SJCRH30 (cell line): ENCODE measurements at regions not wholly inside any gene's neighbourhood (a gene's known extent, or its start where the extent isn't known, plus 50 kb on each side); places are given as distances from the start of the nearest gene placed in this dataset.
"Not testable (repeated sequence)": the region's sequence is repeated elsewhere in the genome, so short reads cannot be mapped to it uniquely, and the experiment has no call there.

Experiments used
- DNase-seq, 2 experiments: peaks; one replicate each; pipeline ENCODE4 v3.0.0-alpha.2; 2015 to 2020
- H3K27ac ChIP-seq: fragments of 250-450 bp; sonication (Bioruptor Pico); 2 replicates; pipeline ENCODE4 v1.5.1; 2020; ENCODE audit warnings: mild to moderate bottlenecking, moderate library complexity
- H3K27me3 ChIP-seq: fragments of 250-450 bp; sonication (Bioruptor Pico); 2 replicates; pipeline ENCODE4 v1.5.1; 2020; ENCODE audit warnings: mild to moderate bottlenecking, moderate library complexity
- H3K36me3 ChIP-seq: fragments of 250-450 bp; sonication (Bioruptor Pico); 2 replicates; pipeline ENCODE4 v1.5.1; 2020; ENCODE audit warnings: mild to moderate bottlenecking, moderate library complexity
- H3K4me1 ChIP-seq: fragments of 250-450 bp; sonication (Bioruptor Pico); 2 replicates; pipeline ENCODE4 v1.5.1; 2020; ENCODE audit warnings: mild to moderate bottlenecking, moderate library complexity
- H3K4me3 ChIP-seq: fragments of 250-450 bp; sonication (Bioruptor Pico); 2 replicates; pipeline ENCODE4 v1.5.1; 2020; ENCODE audit warnings: mild to moderate bottlenecking, moderate library complexity
- H3K9me3 ChIP-seq: fragments of 250-450 bp; sonication (Bioruptor Pico); replicated peaks from 2 replicates; pipeline ENCODE4 v1.5.1; 2020; ENCODE audit warnings: mild to moderate bottlenecking, moderate library complexity

DNA sequence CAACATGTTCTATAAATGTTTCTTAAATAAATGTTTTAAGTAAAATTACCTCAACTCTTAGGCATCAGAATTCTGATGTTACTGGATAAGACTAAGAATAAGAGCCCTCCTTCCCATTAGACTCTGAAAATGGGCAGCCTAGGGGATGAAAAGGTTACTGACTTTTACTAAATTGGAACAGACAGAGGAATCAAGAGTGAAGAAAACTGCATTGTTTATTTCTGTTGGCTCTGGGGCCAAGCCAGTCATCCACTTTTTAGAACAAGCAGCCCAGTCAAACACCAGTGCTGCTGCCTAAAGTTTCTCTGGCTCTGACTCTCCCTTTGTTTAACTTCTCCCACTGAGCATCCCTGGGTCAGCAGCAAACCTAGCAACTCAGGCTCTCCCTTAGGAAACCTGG, 731.0 kb downstream of the CDY1 start:
- not testable (repeated sequence) for DNase-seq

DNA sequence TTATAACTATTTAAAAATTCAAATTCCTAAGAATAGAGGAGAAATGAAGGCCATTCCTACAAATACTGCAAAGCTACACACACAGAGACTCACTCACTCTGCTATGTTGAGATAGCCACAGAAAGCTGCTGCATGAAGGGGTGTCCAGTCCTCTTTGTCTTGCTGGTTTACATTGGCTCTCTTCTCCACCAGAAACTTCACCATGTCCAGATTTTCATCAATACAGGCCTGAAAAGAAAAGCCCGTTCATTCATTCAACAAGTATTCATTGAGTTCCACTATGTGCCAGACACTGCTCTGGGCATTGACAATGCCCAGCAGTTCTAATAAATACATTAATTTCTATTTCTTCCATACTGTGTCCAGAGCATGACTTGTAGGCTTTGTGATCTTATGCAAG, 732.3 kb downstream of the CDY1 start:
- DNase-seq: no peak
- H3K27me3 ChIP-seq: no peaks in the 10 kb centered on the region
- no peaks in the 10 kb centered on the region for H3K36me3 ChIP-seq
- H3K4me1 ChIP-seq: no peaks in the 10 kb centered on the region
- H3K4me3 ChIP-seq: no peak overlapping the region
- no peaks in the 10 kb centered on the region for H3K9me3 ChIP-seq
- H3K27ac ChIP-seq: no peak overlapping the region

More for the DNA sequence above, 731.0 kb downstream of the CDY1 start:
- H3K36me3 ChIP-seq, H3K27ac ChIP-seq, H3K27me3 ChIP-seq, H3K4me3 ChIP-seq, H3K9me3 ChIP-seq, H3K4me1 ChIP-seq: not testable (repeated sequence)

DNA sequence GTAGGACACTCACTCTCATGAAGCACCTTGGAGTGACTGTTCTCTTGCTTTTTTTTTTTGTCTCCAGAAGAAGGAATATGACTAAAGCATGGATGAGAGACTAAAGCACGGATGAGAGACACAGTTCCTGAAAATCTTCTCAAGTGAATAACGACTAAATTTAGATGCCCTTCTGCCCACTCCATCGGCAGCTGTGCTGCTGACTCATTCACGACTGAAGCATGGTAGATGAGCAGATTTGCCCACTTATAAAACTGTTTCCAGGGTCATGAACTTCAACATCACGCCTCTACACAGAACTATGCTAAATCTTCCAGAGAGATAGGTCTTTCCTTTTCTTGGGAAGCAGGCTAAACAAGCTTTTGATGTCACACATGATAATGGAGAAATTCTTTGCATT, 738.0 kb downstream of the CDY1 start:
- not testable (repeated sequence) for H3K4me1 ChIP-seq, H3K9me3 ChIP-seq, H3K27me3 ChIP-seq, H3K36me3 ChIP-seq, DNase-seq, H3K4me3 ChIP-seq, H3K27ac ChIP-seq

DNA sequence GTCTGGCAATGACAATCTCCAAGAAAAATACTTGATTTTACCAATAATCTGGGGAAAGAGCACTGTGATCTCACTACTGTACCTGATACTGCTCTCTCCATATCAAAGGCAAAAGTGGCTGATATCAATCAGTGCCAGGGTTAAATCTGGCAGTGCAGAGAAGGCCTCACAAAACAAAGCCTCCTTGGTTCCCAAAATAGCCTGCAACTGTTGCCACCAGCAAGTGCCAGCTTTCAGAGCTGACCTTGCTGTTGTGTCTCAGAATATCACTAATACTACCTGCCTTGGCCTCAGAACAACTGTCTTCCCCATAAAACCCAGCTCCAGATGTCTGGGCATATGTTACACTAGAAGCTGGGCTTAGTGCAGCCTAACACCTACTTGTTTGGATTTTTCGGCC, 738.6 kb downstream of the CDY1 start:
- H3K27ac ChIP-seq, H3K4me3 ChIP-seq, H3K27me3 ChIP-seq, H3K9me3 ChIP-seq, DNase-seq, H3K4me1 ChIP-seq, H3K36me3 ChIP-seq: not testable (repeated sequence)

DNA sequence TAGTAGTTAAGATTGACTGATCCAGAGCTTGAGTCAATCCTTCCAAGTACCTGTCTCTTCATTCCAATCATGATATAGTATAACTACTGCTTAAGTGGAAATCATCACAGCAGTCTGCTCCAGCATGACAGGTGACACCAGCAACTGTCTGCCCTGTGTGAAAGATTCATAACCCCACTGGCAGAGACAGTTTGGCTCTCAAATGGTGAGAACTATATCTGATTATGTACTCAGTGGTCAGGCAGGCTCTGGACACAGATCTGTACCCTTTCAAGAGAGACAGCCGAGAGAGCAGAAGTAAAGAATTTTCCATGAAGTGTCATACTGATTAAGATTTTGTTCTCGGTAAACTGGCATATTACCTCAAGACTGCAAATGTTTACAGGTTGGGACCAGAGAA, 741.5 kb downstream of the CDY1 start:
- not testable (repeated sequence) for H3K4me1 ChIP-seq, H3K27me3 ChIP-seq, DNase-seq, H3K36me3 ChIP-seq, H3K27ac ChIP-seq, H3K4me3 ChIP-seq, H3K9me3 ChIP-seq

DNA sequence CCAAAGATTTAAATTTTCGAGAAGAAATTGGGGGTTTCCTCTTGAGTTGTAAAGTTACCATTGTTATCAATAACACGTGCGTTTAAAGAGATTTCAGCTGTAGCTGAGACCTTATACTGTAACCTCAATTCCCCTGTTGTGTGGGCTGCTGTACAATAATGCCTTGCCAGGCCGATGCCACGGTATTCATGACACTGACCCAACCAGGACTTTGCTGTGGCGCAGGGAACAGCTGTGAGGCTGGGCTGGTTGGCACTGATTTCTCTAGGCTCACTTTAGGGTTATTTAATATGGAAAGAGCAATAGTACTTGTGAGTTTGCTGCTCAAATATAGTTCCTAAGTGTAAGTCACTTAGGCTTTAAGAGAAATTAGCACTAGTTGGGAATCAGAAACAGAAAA, 744.2 kb downstream of the CDY1 start:
- DNase-seq, H3K4me1 ChIP-seq, H3K27me3 ChIP-seq, H3K4me3 ChIP-seq, H3K27ac ChIP-seq, H3K9me3 ChIP-seq, H3K36me3 ChIP-seq: not testable (repeated sequence)

DNA sequence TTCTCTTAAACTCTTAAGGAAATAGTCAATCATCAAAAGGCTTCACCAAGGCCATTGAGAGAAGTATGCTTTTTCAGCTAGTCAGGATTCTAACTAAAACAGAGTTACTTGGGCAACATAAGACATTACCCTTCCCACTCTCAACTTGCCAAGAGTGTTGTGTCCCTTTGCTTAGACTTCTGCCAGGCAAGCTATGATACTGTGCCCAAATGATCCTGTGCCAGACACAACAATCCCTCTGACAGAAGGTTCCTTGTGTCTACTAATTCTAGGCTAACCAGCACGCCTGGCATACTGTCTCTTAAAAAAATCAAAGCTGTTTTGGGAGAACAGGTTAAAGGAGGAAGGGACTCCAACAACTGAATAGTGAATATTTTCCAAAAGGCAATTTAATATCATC, 750.6 kb downstream of the CDY1 start:
- not testable (repeated sequence) for H3K9me3 ChIP-seq, H3K4me1 ChIP-seq, DNase-seq, H3K27me3 ChIP-seq, H3K36me3 ChIP-seq, H3K27ac ChIP-seq, H3K4me3 ChIP-seq

DNA sequence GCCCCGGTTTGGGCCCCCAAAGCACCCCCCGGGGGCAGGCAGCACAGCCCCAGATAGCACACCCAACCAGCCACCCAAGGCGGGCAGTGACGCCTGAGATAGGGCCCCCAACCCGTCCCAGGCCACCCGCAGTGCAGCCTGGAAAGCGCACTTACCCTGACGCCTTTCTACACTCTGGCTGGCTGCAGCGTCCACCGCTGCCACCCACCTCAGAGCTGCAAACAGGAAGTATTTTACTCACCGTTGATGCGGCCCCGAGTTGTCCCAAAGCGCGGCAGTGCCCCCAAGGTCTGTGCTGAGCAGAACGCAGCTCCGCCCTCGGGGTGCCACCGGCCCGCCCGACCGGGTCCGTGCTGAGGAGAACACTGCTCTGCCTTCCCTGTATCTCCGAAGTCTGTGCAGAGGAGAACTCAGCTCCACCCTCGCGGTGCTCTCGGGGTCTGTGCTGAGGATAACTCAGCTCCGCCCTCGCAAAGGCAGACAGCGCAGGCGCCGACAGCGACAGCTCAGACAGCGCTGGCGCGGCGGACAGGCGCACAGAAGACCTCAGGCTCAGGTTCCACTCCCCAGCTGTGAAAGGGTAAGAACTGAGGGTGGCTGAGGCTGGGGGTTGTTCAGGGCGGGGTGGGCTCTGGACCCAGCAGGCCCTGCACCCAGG, 786.9 kb downstream of the CDY1 start:
- DNase-seq: peak in 1 of 2 experiments; percentile 0
- no peaks in the 10 kb centered on the region for H3K27me3 ChIP-seq
- no peaks in the 10 kb centered on the region for H3K36me3 ChIP-seq
- no peaks in the 10 kb centered on the region for H3K9me3 ChIP-seq
- no peak overlapping the region for H3K27ac ChIP-seq
- H3K4me1 ChIP-seq: no peaks in the 10 kb centered on the region
- H3K4me3 ChIP-seq: no peak overlapping the region

DNA sequence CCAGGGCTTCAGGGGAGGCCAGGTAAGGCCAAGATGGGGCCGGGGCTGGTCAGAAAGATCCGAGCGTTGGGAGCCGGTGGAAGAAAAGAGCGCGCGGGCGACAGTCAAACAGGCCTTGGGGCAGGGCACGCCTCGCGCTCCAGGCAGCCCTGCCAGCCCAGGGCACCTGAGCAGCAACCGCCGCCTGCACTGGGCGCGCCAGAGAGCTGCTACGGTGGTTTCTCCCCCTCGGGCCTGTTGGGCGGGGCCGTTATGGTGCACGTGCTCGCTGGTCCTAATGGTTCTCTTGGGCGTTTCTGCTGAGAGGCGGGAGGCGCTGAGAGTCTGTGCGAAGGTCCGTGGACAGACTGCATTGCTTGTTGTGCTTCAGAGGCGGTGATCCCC, 787.4 kb downstream of the CDY1 start:
- DNase-seq: no peak
- Histone ChIP-seq H3K4me3 (no peak overlapping the region), H3K4me1 (no peaks in the 10 kb centered on the region), H3K9me3 (no peaks in the 10 kb centered on the region), H3K27me3 (no peaks in the 10 kb centered on the region), H3K36me3 (no peaks in the 10 kb centered on the region), H3K27ac (no peak overlapping the region)
